Spleen (tissue), 11 donors: ENCODE measurements at regions not wholly inside any gene's neighbourhood (a gene's known extent, or its start where the extent isn't known, plus 50 kb on each side); places are given as distances from the start of the nearest gene placed in this dataset.

Experiments used
- DNase-seq: peaks from one replicate; pipeline ENCODE4 v3.0.0-alpha.2; 2020
- H3K27ac ChIP-seq, 8 donors: fragments of 200-600 bp; sonication (generic) in 7 of 8; 1 replicate in 4 of 8; 2 replicates in 4 of 8; pipeline versions ENCODE4 v1.5.0 to v1.8.0; 2016 to 2021; ENCODE audit warnings: inconsistent platforms in 4 of 8, mild to moderate bottlenecking in 4 of 8, moderate library complexity in 1 of 8
- H3K27me3 ChIP-seq, 7 donors: fragments of 200-600 bp; sonication (generic) in 6 of 7; replicated peaks in 1 of 7; 1 replicate in 4 of 7; 2 replicates in 3 of 7; pipeline versions ENCODE4 v1.5.0 to v1.8.0; 2016 to 2021; ENCODE audit warnings: inconsistent platforms in 3 of 7, mild to moderate bottlenecking in 1 of 7
- H3K36me3 ChIP-seq, 6 donors: fragments of 200-600 bp; sonication (generic) in 5 of 6; 1 replicate in 4 of 6; 2 replicates in 2 of 6; pipeline versions ENCODE4 v1.5.0 to v1.8.0; 2016 to 2021; ENCODE audit warnings: inconsistent platforms in 2 of 6
- H3K4me1 ChIP-seq, 6 donors: fragments of 200-600 bp; sonication (generic) in 5 of 6; 1 replicate in 3 of 6; 2 replicates in 3 of 6; pipeline versions ENCODE4 v1.5.0 to v1.8.0; 2016 to 2021; ENCODE audit warnings: inconsistent platforms in 3 of 6
- H3K4me3 ChIP-seq, 8 donors: fragments of 200-600 bp; sonication (generic) in 7 of 8; 1 replicate in 4 of 8; 2 replicates in 4 of 8; pipeline versions ENCODE4 v1.5.0 to v1.8.0; 2016 to 2021; ENCODE audit warnings: inconsistent platforms in 4 of 8, mild to moderate bottlenecking in 4 of 8, moderate library complexity in 2 of 8
- H3K9me3 ChIP-seq, 8 donors: fragments of 200-600 bp; sonication (generic) in 7 of 8; 1 replicate in 4 of 8; 2 replicates in 4 of 8; pipeline versions ENCODE4 v1.5.0 to v1.8.0; 2016 to 2021; ENCODE audit warnings: inconsistent platforms in 4 of 8
- CTCF ChIP-seq, 11 experiments: fragments of 200-600 bp in 7 of 11; fragments of 450-650 bp in 4 of 11; sonication (generic) in 4 of 11; IDR thresholded peaks in 8 of 11; conservative IDR thresholded peaks in 3 of 11; 1 replicate in 7 of 11; 2 replicates in 4 of 11; pipeline versions ENCODE4 v1.4.0 to v1.8.0; 2016 to 2021; ENCODE audit warnings: antibody characterized with exemption in 11 of 11, inconsistent platforms in 4 of 11, mild to moderate bottlenecking in 1 of 11
- POLR2A ChIP-seq, 3 donors: fragments of 450-650 bp; IDR thresholded peaks; one replicate each; pipeline ENCODE4 v1.5.1; 2017; ENCODE audit warnings: antibody characterized with exemption in 3 of 3, mild to moderate bottlenecking in 1 of 3
- POLR2AphosphoS5 ChIP-seq, 3 donors: sonication (generic); formaldehyde crosslinking; IDR thresholded peaks; one replicate each; pipeline ENCODE4 v1.5.1; 2017; ENCODE audit warnings: antibody characterized with exemption in 3 of 3
- WGBS, 5 donors: extraction: QIAGEN DNeasy Blood & Tissue Kit in 3 of 5; methylation state at CpG; one replicate each; pipeline versions ENCODE4 v1.1.5 to v1.1.7; 2013 to 2018; 5-methylcytosine and 5-hydroxymethylcytosine counted together
- intact Hi-C: fragments of 100-400 bp; cut with DNase I; formaldehyde crosslinking; loops from one replicate; pipeline ENCODE4 v1.15.0; 2023; ENCODE audit warnings: low total_unique reads
- donor health status: healthy with polysubstance abuse.
- donor health status: DM: no; HTN: no; CAD: no; lungs with moderate emphysema.
- donor health status: DM: no; HTN: no; CAD: no.
- donor health status: Bipolar disorder and iron deficiency.
- donor health status: healthy.
- donor health status: DM: no; HTN: no; CAD: no.
- donor health status: DM: yes; HTN: yes; CAD: no.

- H3K27me3 ChIP-seq = peaks cover 0 to 5% (median 0%) of the 10 kb centered on the region in 7 donors
- no peak overlapping the region for H3K4me3 ChIP-seq
- H3K27ac ChIP-seq = no peak overlapping the region
- no peaks in the 10 kb centered on the region for H3K9me3 ChIP-seq
- no peaks in the 10 kb centered on the region for H3K36me3 ChIP-seq
- intact Hi-C loops = no loop called here
- no peak for DNase-seq
- H3K4me1 ChIP-seq = no peaks in the 10 kb centered on the region
- WGBS, 5 donors = 50 to 77% (median 53%) methylated on average over 3 of the region's 3 CpGs
- no peak for TF ChIP-seq CTCF (IDR thresholded peaks at IDR 0.05 in 8 of 11, conservative IDR thresholded peaks at IDR 0.05 in 3 of 11)
- no peak for TF ChIP-seq POLR2A (IDR thresholded peaks at IDR 0.05)
- no peak for TF ChIP-seq POLR2AphosphoS5 (IDR thresholded peaks at IDR 0.05)
Observed at GRCh38 chrX:134139090-134139489, 97.9 kb upstream of the CCDC160 start.

GRCh38 chrX:134144231-134144630, 92.8 kb upstream of the CCDC160 start:
- intact Hi-C loops = no loop called here
- WGBS, 5 donors = 7 to 19% (median 14%) methylated on average over 1 of the region's 1 CpG
- Histone ChIP-seq H3K4me1 (no peaks in the 10 kb centered on the region), H3K9me3 (no peaks in the 10 kb centered on the region), H3K27me3 (peaks cover 0 to 5% (median 0%) of the 10 kb centered on the region in 7 donors), H3K36me3 (no peaks in the 10 kb centered on the region), H3K27ac (no peak overlapping the region), H3K4me3 (no peak overlapping the region)
- DNase-seq = no peak
- TF ChIP-seq POLR2A (IDR thresholded peaks at IDR 0.05) (no peak), CTCF (IDR thresholded peaks at IDR 0.05 in 8 of 11, conservative IDR thresholded peaks at IDR 0.05 in 3 of 11) (peak in 5 of 11 experiments; percentile 12 to 35 (median 30))

GRCh38 chrX:134146493-134146892, 90.5 kb upstream of the CCDC160 start:
- 71 to 89% (median 81%) methylated on average over 6 of the region's 6 CpGs for WGBS, 5 donors
- Histone ChIP-seq H3K36me3 (no peaks in the 10 kb centered on the region), H3K9me3 (no peaks in the 10 kb centered on the region), H3K27me3 (no peaks in the 10 kb centered on the region), H3K4me3 (no peak overlapping the region), H3K4me1 (no peaks in the 10 kb centered on the region), H3K27ac (no peak overlapping the region)
- intact Hi-C loops = no loop called here
- DNase-seq = no peak
- no peak for TF ChIP-seq POLR2A (IDR thresholded peaks at IDR 0.05)
- TF ChIP-seq POLR2AphosphoS5 (IDR thresholded peaks at IDR 0.05) = no peak
- TF ChIP-seq CTCF (IDR thresholded peaks at IDR 0.05 in 8 of 11, conservative IDR thresholded peaks at IDR 0.05 in 3 of 11) = no peak

- Histone ChIP-seq H3K27ac (no peak overlapping the region), H3K27me3 (no peaks in the 10 kb centered on the region), H3K9me3 (no peaks in the 10 kb centered on the region), H3K4me3 (peak overlapping the region in 1 of 8 donors; percentile 30), H3K4me1 (no peaks in the 10 kb centered on the region), H3K36me3 (no peaks in the 10 kb centered on the region)
- intact Hi-C loops = no loop called here
- TF ChIP-seq POLR2AphosphoS5 (IDR thresholded peaks at IDR 0.05) (no peak), POLR2A (IDR thresholded peaks at IDR 0.05) (no peak), CTCF (IDR thresholded peaks at IDR 0.05 in 8 of 11, conservative IDR thresholded peaks at IDR 0.05 in 3 of 11) (no peak)
- DNase-seq = no peak
- WGBS, 5 donors = 62 to 81% (median 69%) methylated on average over 3 to 9 of the region's 9 CpGs
Observed at GRCh38 chrX:134148172-134148692, 88.8 kb upstream of the CCDC160 start.
